SK-N-SH (cell line): ENCODE measurements at regions not wholly inside any gene's neighbourhood (a gene's known extent, or its start where the extent isn't known, plus 50 kb on each side); places are given as distances from the start of the nearest gene placed in this dataset.

ENCODE experiments used
- CTCF ChIA-PET: fragments of 300-600, 350-600 bp; formaldehyde crosslinking; extraction: SDS; loops from one replicate; lab custom pipeline; 2021; lab: Yijun Ruan, JAX
- POLR2A ChIA-PET: fragments of 350-600 bp; sonication (Branson Sonifier 250); formaldehyde crosslinking; extraction: SDS; loops from one replicate; lab custom pipeline; 2020; ENCODE audit warnings: antibody characterized with exemption, inconsistent platforms; lab: Yijun Ruan, JAX
- DNase-seq: peaks from one replicate; pipeline ENCODE4 v3.0.0; 2012
- H2AFZ ChIP-seq: fragments of 200-600 bp; sonication (generic); 2 replicates; pipeline ENCODE4 v1.8.1; 2016; ENCODE audit warnings: antibody characterized with exemption, mild to moderate bottlenecking, low read depth
- H3F3A ChIP-seq: fragments of 200-600 bp; sonication (generic); replicated peaks from 2 replicates; pipeline ENCODE3; 2016; ENCODE audit warnings: antibody characterized with exemption, mild to moderate bottlenecking; ENCODE audit not compliant: insufficient read depth
- H3K27ac ChIP-seq, 2 experiments: fragments of 200-500 bp in 1 of 2; fragments of 200-600 bp in 1 of 2; sonication (Bioruptor generic) in 1 of 2; sonication (generic), shearing (Covaris generic) in 1 of 2; 2 replicates each; pipeline versions ENCODE4 v1.5.1 to v1.6.1; 2014 to 2016; ENCODE audit warnings: low read depth in 2 of 2, inconsistent platforms in 1 of 2, low read length in 1 of 2, mild to moderate bottlenecking in 1 of 2, mixed read lengths in 1 of 2
- H3K27me3 ChIP-seq: fragments of 200-600 bp; sonication (generic), shearing (Covaris generic); 2 replicates; pipeline ENCODE4 v1.6.1; 2016; ENCODE audit warnings: mixed run types; ENCODE audit not compliant: insufficient read depth
- H3K36me3 ChIP-seq, 2 experiments: fragments of 200-500 bp in 1 of 2; fragments of 200-600 bp in 1 of 2; sonication (Bioruptor generic) in 1 of 2; sonication (generic) in 1 of 2; replicated peaks in 1 of 2; 2 replicates each; pipeline versions ENCODE3 to v1.5.1; 2014 to 2016; ENCODE audit warnings: low read length in 1 of 2, mild to moderate bottlenecking in 1 of 2; ENCODE audit not compliant: insufficient read depth in 2 of 2, control insufficient read depth in 1 of 2
- H3K4me1 ChIP-seq, 2 experiments: fragments of 200-500 bp in 1 of 2; fragments of 200-600 bp in 1 of 2; sonication (Bioruptor generic) in 1 of 2; sonication (generic), shearing (Covaris generic) in 1 of 2; 2 replicates each; pipeline versions ENCODE4 v1.5.1 to v1.6.1; 2014 to 2016; ENCODE audit warnings: low read depth in 1 of 2, low read length in 1 of 2, mixed run types in 1 of 2; ENCODE audit not compliant: insufficient read depth in 2 of 2, control insufficient read depth in 1 of 2
- H3K4me2 ChIP-seq: fragments of 200-600 bp; sonication (generic), shearing (Covaris generic); 2 replicates; pipeline ENCODE4 v1.6.1; 2017; ENCODE audit warnings: mixed run types
- H3K4me3 ChIP-seq, 2 experiments: fragments of 200-500 bp in 1 of 2; fragments of 200-600 bp in 1 of 2; sonication (Bioruptor generic) in 1 of 2; sonication (generic), shearing (Covaris generic) in 1 of 2; 2 replicates each; pipeline versions ENCODE4 v1.5.1 to v1.8.1; 2014 to 2016; ENCODE audit warnings: low read depth in 2 of 2, inconsistent platforms in 1 of 2, low read length in 1 of 2, mild to moderate bottlenecking in 1 of 2, mixed read lengths in 1 of 2, moderate library complexity in 1 of 2
- H3K79me2 ChIP-seq: fragments of 200-600 bp; sonication (generic); 2 replicates; pipeline ENCODE4 v1.8.1; 2017; ENCODE audit warnings: mild to moderate bottlenecking; ENCODE audit not compliant: insufficient read depth
- H3K9ac ChIP-seq: fragments of 200-600 bp; sonication (generic); 2 replicates; pipeline ENCODE4 v1.6.1; 2017; ENCODE audit warnings: mixed run types
- H3K9me2 ChIP-seq: fragments of 200-600 bp; sonication (generic); 2 replicates; pipeline ENCODE4 v1.6.1; 2017; ENCODE audit warnings: mixed run types
- H3K9me3 ChIP-seq: fragments of 200-600 bp; sonication (generic); 2 replicates; pipeline ENCODE4 v1.6.1; 2017; ENCODE audit warnings: mixed run types, mild to moderate bottlenecking, moderate library complexity
- H4K20me1 ChIP-seq: fragments of 200-600 bp; sonication (generic); 2 replicates; pipeline ENCODE4 v1.6.1; 2017; ENCODE audit warnings: mild to moderate bottlenecking, mixed run types; ENCODE audit not compliant: insufficient read depth
- CHD2 ChIP-seq: fragments of 150-350 bp; IDR thresholded peaks from 2 replicates; pipeline ENCODE4 v1.6.1; 2018; ENCODE audit warnings: low read length; ENCODE audit not compliant: partially characterized antibody
- ELF1 ChIP-seq: IDR thresholded peaks from 2 replicates; pipeline ENCODE4 v1.4.0; 2012
- EP300 ChIP-seq, 2 experiments: IDR thresholded peaks; 2 replicates each; pipeline versions ENCODE4 v1.4.0 to v1.6.1; 2012; ENCODE audit warnings: borderline replicate concordance in 1 of 2, low read depth in 1 of 2, low read length in 1 of 2
- EZH2phosphoT487 ChIP-seq: fragments of 200-600 bp; sonication (generic); IDR thresholded peaks from 2 replicates; pipeline ENCODE4 v1.6.1; 2017; ENCODE audit warnings: low read depth, mixed run types, mild to moderate bottlenecking, antibody characterized with exemption, moderate library complexity, borderline replicate concordance
- JUND ChIP-seq: IDR thresholded peaks from 2 replicates; pipeline ENCODE4 v1.4.0; 2012
- MAX ChIP-seq: IDR thresholded peaks from 2 replicates; pipeline ENCODE4 v1.4.0; 2012; ENCODE audit warnings: low read depth
- MEF2A ChIP-seq: IDR thresholded peaks from 2 replicates; pipeline ENCODE4 v1.4.0; 2012; ENCODE audit warnings: low read depth, borderline replicate concordance
- POLR2AphosphoS5 ChIP-seq: IDR thresholded peaks from 2 replicates; pipeline ENCODE4 v1.6.1; 2012; ENCODE audit warnings: low read depth, low read length
- RAD21 ChIP-seq: IDR thresholded peaks from 2 replicates; pipeline ENCODE4 v1.6.1; 2012; ENCODE audit warnings: mild to moderate bottlenecking, low read length
- SIN3A ChIP-seq: IDR thresholded peaks from 2 replicates; pipeline ENCODE4 v1.6.1; 2012; ENCODE audit warnings: low read depth, mild to moderate bottlenecking, low read length, moderate library complexity, borderline replicate concordance
- SMC3 ChIP-seq: IDR thresholded peaks from 2 replicates; pipeline ENCODE4 v1.6.1; 2012; ENCODE audit warnings: low read depth, low read length, improper control_type of control experiment
- TAF1 ChIP-seq: IDR thresholded peaks from 2 replicates; pipeline ENCODE4 v1.6.1; 2012; ENCODE audit warnings: low read depth, mild to moderate bottlenecking, low read length, moderate library complexity, borderline replicate concordance
- USF1 ChIP-seq: IDR thresholded peaks from 2 replicates; pipeline ENCODE4 v1.4.0; 2012; ENCODE audit warnings: low read depth, borderline replicate concordance
- YY1 ChIP-seq: IDR thresholded peaks from 2 replicates; pipeline ENCODE4 v1.4.0; 2012; ENCODE audit warnings: low read depth, mild to moderate bottlenecking
- WGBS: methylation state at CpG from one replicate; pipeline ENCODE4 v1.1.6; 2017; ENCODE audit warnings: low lambda C conversion rate; 5-methylcytosine and 5-hydroxymethylcytosine counted together

GRCh38 chr4:113840861-113841260 lies 79.3 kb upstream of the CAMK2D start:
- 74% methylated on average over 2 of the region's 2 CpGs for whole genome bisulfite sequencing
- no peak overlapping the region for H3K4me2 ChIP-seq
- H3K9ac ChIP-seq, result no peak overlapping the region
- H3K4me1 ChIP-seq, result peaks cover 0 to 17% of the 10 kb centered on the region in 2 experiments; a peak in 1 of 4 replicates
- no peak overlapping the region for H2AFZ ChIP-seq
- POLR2A ChIA-PET, result no interaction called here
- H3K27ac ChIP-seq, result no peak overlapping the region
- no peaks in the 10 kb centered on the region for H3K27me3 ChIP-seq
- H3K4me3 ChIP-seq, result no peak overlapping the region
- H3K36me3 ChIP-seq, result no peaks in the 10 kb centered on the region
- DNase-seq, result no peak
- CTCF ChIA-PET, result interaction anchor here (1.1 kb wide), 1 partner anchor 293 kb away, joined by 3 read pairs; no protein-coding TSS in a partner anchor
- no peak for TF ChIP-seq EP300 (IDR thresholded peaks at IDR 0.05; ENCODE audit: borderline replicate concordance in 1 of 2, low read depth in 1 of 2, low read length in 1 of 2)
- TF ChIP-seq MAX, result no peak
- no peak for TF ChIP-seq POLR2AphosphoS5
- TF ChIP-seq MEF2A, result no peak
- TF ChIP-seq SIN3A, result no peak
- no peak for TF ChIP-seq RAD21
- no peaks in the 10 kb centered on the region for H3K9me2 ChIP-seq
- H4K20me1 ChIP-seq, result no peaks in the 10 kb centered on the region
- H3K9me3 ChIP-seq, result no peaks in the 10 kb centered on the region
- no peaks in the 10 kb centered on the region for H3K79me2 ChIP-seq
- H3F3A ChIP-seq, result peaks cover 2% of the 10 kb centered on the region

- Histone ChIP-seq H3K4me1 (peaks cover 2 to 33% of the 10 kb centered on the region in 2 experiments; a peak in 2 of 4 replicates), H3K9ac (no peak overlapping the region), H3K9me3 (no peaks in the 10 kb centered on the region), H3K4me3 (no peak overlapping the region), H3K36me3 (no peaks in the 10 kb centered on the region), H3K79me2 (no peaks in the 10 kb centered on the region), H2AFZ (no peak overlapping the region), H4K20me1 (no peaks in the 10 kb centered on the region), H3K27ac (no peak overlapping the region), H3K4me2 (no peak overlapping the region), H3F3A (peaks cover 15% of the 10 kb centered on the region), H3K27me3 (no peaks in the 10 kb centered on the region)
- CTCF ChIA-PET, result no interaction called here
- DNase-seq, result no peak
- 96% methylated on average over 2 of the region's 2 CpGs for WGBS
- no peak for TF ChIP-seq CHD2
- no peak for TF ChIP-seq JUND
- no peak for TF ChIP-seq TAF1
- TF ChIP-seq RAD21, result no peak
- no peak for TF ChIP-seq YY1
- TF ChIP-seq SMC3, result no peak
- no peak for TF ChIP-seq USF1
- no peak for TF ChIP-seq ELF1
- TF ChIP-seq EZH2phosphoT487, result no peak
- TF ChIP-seq, all 33 proteins: peak for 0
- POLR2A ChIA-PET, result no interaction called here
- no peaks in the 10 kb centered on the region for H3K9me2 ChIP-seq
Measured at GRCh38 chr4:113838460-113838859, 76.9 kb upstream of the CAMK2D start.
